ENCODE measurements at regions not wholly inside any gene's neighbourhood (a gene's known extent, or its start where the extent isn't known, plus 50 kb on each side); places are given as distances from the start of the nearest gene placed in this dataset.

DNA sequence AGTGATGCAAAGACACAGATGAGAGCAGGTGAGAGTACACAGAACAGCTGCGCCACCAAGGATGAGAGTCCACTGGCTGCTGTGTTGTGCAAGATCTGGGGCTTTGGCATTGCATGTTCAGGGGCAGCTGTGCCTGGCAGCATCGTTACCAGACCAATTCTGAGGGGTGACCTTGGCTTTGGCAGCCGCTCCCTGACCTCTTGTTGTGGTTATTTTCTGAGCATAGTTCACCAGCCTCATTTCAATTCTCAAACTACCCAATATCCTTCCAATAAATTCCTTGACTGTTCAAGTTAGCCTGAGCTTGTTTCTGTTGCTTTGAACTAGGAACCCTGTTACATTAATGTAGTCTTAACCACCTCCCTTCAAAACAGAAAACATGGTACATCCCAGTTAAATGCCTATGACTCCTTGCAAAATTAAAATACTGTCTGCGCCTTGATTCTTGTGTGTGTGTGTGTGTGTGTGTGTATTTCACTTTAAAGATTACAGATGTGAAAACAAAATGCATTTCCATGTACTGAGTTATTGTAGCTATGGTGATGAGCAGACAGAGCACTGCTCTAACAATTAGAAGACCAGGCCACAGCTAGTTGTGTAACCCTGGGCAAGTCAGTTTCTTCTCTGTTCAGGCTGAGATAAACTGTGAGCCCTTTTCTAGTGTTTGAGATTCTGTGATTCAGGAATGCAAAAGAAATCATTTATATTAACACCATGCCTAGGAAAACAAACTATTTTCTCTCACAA lies 106.3 kb upstream of the GUCA2B start:
- no peak for TF ChIP-seq CTCF (conservative IDR thresholded peaks at IDR 0.05)
- H3K4me3 Mint-ChIP-seq: no peak overlapping the region
- H3K9me3 Mint-ChIP-seq: no peaks in the 10 kb centered on the region
- H3K36me3 Mint-ChIP-seq: no peaks in the 10 kb centered on the region
- H3K4me1 Mint-ChIP-seq (ENCODE audit: unreplicated experiment): no peaks in the 10 kb centered on the region
- no peak for DNase-seq (ENCODE audit: extremely low spot score, unreplicated experiment)
- no peak overlapping the region for H3K27ac Mint-ChIP-seq
- peaks cover 35% of the 10 kb centered on the region for H3K27me3 Mint-ChIP-seq

GRCh38 chr1:42044346-42044745 lies 108.9 kb upstream of the GUCA2B start:
- Mint-ChIP-seq H3K27me3 (peaks cover 23% of the 10 kb centered on the region), H3K9me3 (no peaks in the 10 kb centered on the region), H3K27ac (no peak overlapping the region), H3K4me3 (no peak overlapping the region), H3K4me1 (ENCODE audit: unreplicated experiment) (no peaks in the 10 kb centered on the region), H3K36me3 (no peaks in the 10 kb centered on the region)
- TF ChIP-seq CTCF (conservative IDR thresholded peaks at IDR 0.05): no peak
- no peak for DNase-seq (ENCODE audit: extremely low spot score, unreplicated experiment)

GRCh38 chr1:42043811-42044210 lies 109.4 kb upstream of the GUCA2B start:
- no peaks in the 10 kb centered on the region for H3K9me3 Mint-ChIP-seq
- H3K36me3 Mint-ChIP-seq: no peaks in the 10 kb centered on the region
- no peak for TF ChIP-seq CTCF (conservative IDR thresholded peaks at IDR 0.05)
- no peak overlapping the region for H3K4me3 Mint-ChIP-seq
- H3K27me3 Mint-ChIP-seq: peaks cover 18% of the 10 kb centered on the region
- DNase-seq (ENCODE audit: extremely low spot score, unreplicated experiment): no peak
- no peaks in the 10 kb centered on the region for H3K4me1 Mint-ChIP-seq (ENCODE audit: unreplicated experiment)
- H3K27ac Mint-ChIP-seq: no peak overlapping the region

DNA sequence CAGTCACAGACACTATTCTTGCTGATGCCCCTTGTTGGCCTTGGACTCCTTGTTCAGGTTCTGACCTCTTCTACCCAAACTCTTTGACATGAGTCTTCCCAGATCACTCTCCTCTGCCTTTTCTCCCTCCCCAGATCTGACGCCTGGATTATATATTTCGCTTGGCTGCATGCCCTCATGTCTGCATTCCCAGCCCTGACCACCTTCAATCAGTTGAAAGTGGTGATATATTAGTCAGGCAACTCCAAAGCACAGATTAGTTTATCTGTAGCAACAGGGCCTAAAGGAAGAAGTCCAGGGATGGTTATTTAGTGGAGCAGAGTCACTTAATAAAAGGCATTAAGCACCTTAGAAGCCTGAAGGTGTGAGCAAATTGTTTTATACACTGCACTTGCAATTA lies 110.0 kb upstream of the GUCA2B start:
- Mint-ChIP-seq H3K27ac (no peak overlapping the region), H3K4me3 (no peak overlapping the region), H3K4me1 (ENCODE audit: unreplicated experiment) (no peaks in the 10 kb centered on the region), H3K9me3 (no peaks in the 10 kb centered on the region), H3K36me3 (no peaks in the 10 kb centered on the region), H3K27me3 (peaks cover 14% of the 10 kb centered on the region)
- no peak for TF ChIP-seq CTCF (conservative IDR thresholded peaks at IDR 0.05)
- DNase-seq (ENCODE audit: extremely low spot score, unreplicated experiment): no peak

DNA sequence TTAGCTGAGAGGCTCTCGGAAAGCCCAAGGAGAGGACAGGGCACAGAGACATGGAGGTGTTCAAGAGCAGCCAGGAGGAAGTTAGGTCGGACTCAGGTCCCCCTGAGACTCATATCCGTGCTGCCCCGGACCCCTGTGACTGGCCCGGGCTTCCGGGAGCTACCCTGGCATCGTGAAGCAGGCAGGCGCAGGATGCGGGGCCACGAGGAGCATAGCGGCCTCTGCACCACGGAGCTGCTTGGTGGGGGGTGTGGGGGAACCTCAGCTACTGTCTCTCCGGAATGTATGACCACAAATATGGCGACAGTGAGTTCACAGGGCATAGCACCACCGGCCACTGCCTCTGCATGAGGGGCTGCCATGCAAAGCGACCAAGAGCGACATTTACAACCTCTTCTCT lies 112.2 kb upstream of the GUCA2B start:
- no peaks in the 10 kb centered on the region for H3K36me3 Mint-ChIP-seq
- H3K27ac Mint-ChIP-seq: no peak overlapping the region
- H3K9me3 Mint-ChIP-seq: no peaks in the 10 kb centered on the region
- no peak for DNase-seq (ENCODE audit: extremely low spot score, unreplicated experiment)
- H3K27me3 Mint-ChIP-seq: peaks cover 17% of the 10 kb centered on the region
- no peaks in the 10 kb centered on the region for H3K4me1 Mint-ChIP-seq (ENCODE audit: unreplicated experiment)
- H3K4me3 Mint-ChIP-seq: no peak overlapping the region
- no peak for TF ChIP-seq CTCF (conservative IDR thresholded peaks at IDR 0.05)
